GM23248 (cell line): ENCODE measurements at regions not wholly inside any gene's neighbourhood (a gene's known extent, or its start where the extent isn't known, plus 50 kb on each side); places are given as distances from the start of the nearest gene placed in this dataset.

Experiments used
- EZH2 ChIP-seq: fragments of 200-600 bp; sonication (generic); IDR thresholded peaks from 2 replicates; pipeline ENCODE4 v1.6.1; 2018; ENCODE audit warnings: antibody characterized with exemption, mild to moderate bottlenecking; ENCODE audit not compliant: insufficient read depth, poor library complexity, severe bottlenecking
- EZH2phosphoT487 ChIP-seq: fragments of 200-600 bp; sonication (generic); IDR thresholded peaks from 2 replicates; pipeline ENCODE4 v1.6.1; 2018; ENCODE audit warnings: antibody characterized with exemption, moderate library complexity, mild to moderate bottlenecking, low read depth; ENCODE audit not compliant: insufficient read depth

GRCh38 chr2:236354973-236355595, 90.9 kb upstream of the ASB18 start:
- TF ChIP-seq EZH2 (no peak), EZH2phosphoT487 (no peak)
